Upper lobe of right lung (tissue), 1 donor: ENCODE measurements at regions not wholly inside any gene's neighbourhood (a gene's known extent, or its start where the extent isn't known, plus 50 kb on each side); places are given as distances from the start of the nearest gene placed in this dataset.

Experiments
- ATAC-seq: fragments of 200-7000 bp; cut with Tn5 transposase; one replicate; pipeline ENCODE4 v1.9.1; 2020; ENCODE audit warnings: mild to moderate bottlenecking, moderate library complexity
- DNase-seq: peaks from one replicate; pipeline ENCODE4 v3.0.0-alpha.2; 2020
- H3K27ac ChIP-seq: fragments of 200-600 bp; one replicate; pipeline ENCODE4 v1.8.0; 2022
- H3K27me3 ChIP-seq: fragments of 200-600 bp; one replicate; pipeline ENCODE4 v1.8.0; 2022; ENCODE audit warnings: mild to moderate bottlenecking
- H3K36me3 ChIP-seq: fragments of 200-600 bp; one replicate; pipeline ENCODE4 v1.8.0; 2022
- H3K4me1 ChIP-seq: fragments of 200-600 bp; one replicate; pipeline ENCODE4 v1.8.0; 2022
- H3K4me3 ChIP-seq: fragments of 200-600 bp; one replicate; pipeline ENCODE4 v1.8.0; 2022; ENCODE audit warnings: mild to moderate bottlenecking
- H3K9me3 ChIP-seq: fragments of 200-600 bp; one replicate; pipeline ENCODE4 v1.8.0; 2022
- CTCF ChIP-seq: fragments of 200-600 bp; IDR thresholded peaks from one replicate; pipeline ENCODE4 v1.8.0; 2022; ENCODE audit warnings: antibody characterized with exemption
- intact Hi-C: fragments of 100-400 bp; cut with DNase I; formaldehyde crosslinking; loops from one replicate; pipeline ENCODE4 v1.11.0; 2022
- donor health status: DM: no; HTN: yes; CAD: no; lungs with severe emphysema.

GRCh38 chr6:146904596-146904995 is 299.6 kb upstream of the STXBP5 start:
- ATAC-seq (no peak), DNase-seq (no peak)
- H3K4me1 ChIP-seq = no peaks in the 10 kb centered on the region
- no peaks in the 10 kb centered on the region for H3K36me3 ChIP-seq
- H3K4me3 ChIP-seq = no peak overlapping the region
- intact Hi-C loops = no loop called here
- no peaks in the 10 kb centered on the region for H3K27me3 ChIP-seq
- no peaks in the 10 kb centered on the region for H3K9me3 ChIP-seq
- H3K27ac ChIP-seq = no peak overlapping the region
- TF ChIP-seq CTCF = no peak

- H3K4me1 ChIP-seq = no peaks in the 10 kb centered on the region
- H3K27ac ChIP-seq = no peak overlapping the region
- H3K27me3 ChIP-seq = no peaks in the 10 kb centered on the region
- H3K36me3 ChIP-seq = no peaks in the 10 kb centered on the region
- DNase-seq (no peak), ATAC-seq (no peak)
- H3K9me3 ChIP-seq = no peaks in the 10 kb centered on the region
- intact Hi-C loops = no loop called here
- no peak for TF ChIP-seq CTCF
- H3K4me3 ChIP-seq = no peak overlapping the region
Measured at GRCh38 chr6:146905181-146905704, 299.0 kb upstream of the STXBP5 start.

- ATAC-seq (no peak), DNase-seq (no peak)
- H3K9me3 ChIP-seq = no peaks in the 10 kb centered on the region
- no peak overlapping the region for H3K27ac ChIP-seq
- intact Hi-C loops = no loop called here
- H3K27me3 ChIP-seq = no peaks in the 10 kb centered on the region
- TF ChIP-seq CTCF = no peak
- H3K4me3 ChIP-seq = no peak overlapping the region
- H3K36me3 ChIP-seq = no peaks in the 10 kb centered on the region
- H3K4me1 ChIP-seq = peaks cover 3% of the 10 kb centered on the region
Measured at GRCh38 chr6:146908786-146909185, 295.4 kb upstream of the STXBP5 start.

GRCh38 chr6:146909376-146909775 is 294.8 kb upstream of the STXBP5 start:
- Histone ChIP-seq H3K27me3 (no peaks in the 10 kb centered on the region), H3K9me3 (no peaks in the 10 kb centered on the region), H3K27ac (no peak overlapping the region), H3K36me3 (no peaks in the 10 kb centered on the region), H3K4me3 (no peak overlapping the region), H3K4me1 (peaks cover 3% of the 10 kb centered on the region)
- DNase-seq (no peak), ATAC-seq (no peak)
- intact Hi-C loops = no loop called here
- no peak for TF ChIP-seq CTCF

- ATAC-seq (no peak), DNase-seq (no peak)
- TF ChIP-seq CTCF = no peak
- Histone ChIP-seq H3K9me3 (no peaks in the 10 kb centered on the region), H3K27ac (no peak overlapping the region), H3K36me3 (no peaks in the 10 kb centered on the region), H3K4me3 (no peak overlapping the region), H3K27me3 (no peaks in the 10 kb centered on the region), H3K4me1 (peaks cover 8% of the 10 kb centered on the region)
- intact Hi-C loops = no loop called here
Measured at GRCh38 chr6:146909886-146910285, 294.3 kb upstream of the STXBP5 start.

GRCh38 chr6:146910611-146911010 is 293.6 kb upstream of the STXBP5 start:
- H3K9me3 ChIP-seq = no peaks in the 10 kb centered on the region
- H3K27ac ChIP-seq = no peak overlapping the region
- intact Hi-C loops = no loop called here

More at GRCh38 chr6:146910611-146911010, 293.6 kb upstream of the STXBP5 start:
- ATAC-seq = no peak
- DNase-seq = no peak
- peaks cover 12% of the 10 kb centered on the region for H3K4me1 ChIP-seq
- H3K36me3 ChIP-seq = no peaks in the 10 kb centered on the region
- H3K4me3 ChIP-seq = no peak overlapping the region
- no peak for TF ChIP-seq CTCF
- no peaks in the 10 kb centered on the region for H3K27me3 ChIP-seq
